HG02678 (cell line): ENCODE measurements at regions not wholly inside any gene's neighbourhood (a gene's known extent, or its start where the extent isn't known, plus 50 kb on each side); places are given as distances from the start of the nearest gene placed in this dataset.
A peak's percentile ranks its signal among the peaks of the same experiment; 100 is the strongest.

Experiments used
- ATAC-seq: cut with Tn5 transposase; IDR thresholded peaks from one replicate; pipeline ENCODE4 v1.9.1; 2021; ENCODE audit warnings: mild to moderate bottlenecking, moderate library complexity; ENCODE audit not compliant: unreplicated experiment

DNA sequence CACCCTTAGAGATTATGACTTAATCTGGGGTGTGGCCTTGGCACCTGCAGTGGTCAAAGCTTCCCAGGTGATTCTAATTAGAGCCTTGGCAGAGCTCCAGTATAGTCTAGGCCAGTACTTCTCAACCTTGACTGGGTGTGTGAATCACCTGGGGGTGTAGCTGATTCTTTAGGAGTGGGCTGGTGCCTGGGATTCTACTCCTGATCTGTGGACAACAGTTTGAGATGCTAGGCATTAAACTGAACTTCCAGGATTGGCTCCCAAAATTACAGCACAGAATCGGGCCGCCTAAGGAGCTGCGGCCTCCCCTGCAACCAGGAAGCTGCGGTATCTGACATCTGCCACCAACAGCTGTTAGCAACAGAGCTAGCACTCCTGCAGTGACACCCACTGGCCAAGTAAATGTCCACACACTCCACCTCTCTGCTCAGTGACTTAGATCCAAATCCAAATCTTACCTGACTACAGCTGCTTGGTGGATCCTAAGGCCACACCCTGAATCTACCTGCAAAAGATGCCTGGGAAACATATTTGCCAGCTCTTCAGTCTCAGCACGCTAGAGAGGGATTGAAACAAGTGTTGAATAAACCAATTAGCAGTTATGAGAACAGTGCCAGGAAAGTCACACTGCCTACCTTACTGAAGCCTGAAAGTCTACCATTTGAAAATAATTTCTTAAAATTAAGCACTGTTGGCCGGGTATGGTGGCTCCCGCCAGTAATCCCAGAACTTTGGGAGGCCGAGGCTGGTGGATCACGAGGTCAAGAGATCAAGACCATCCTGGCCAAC lies 126.7 kb downstream of the UNC5CL start:
- peak; percentile 97 for ATAC-seq

DNA sequence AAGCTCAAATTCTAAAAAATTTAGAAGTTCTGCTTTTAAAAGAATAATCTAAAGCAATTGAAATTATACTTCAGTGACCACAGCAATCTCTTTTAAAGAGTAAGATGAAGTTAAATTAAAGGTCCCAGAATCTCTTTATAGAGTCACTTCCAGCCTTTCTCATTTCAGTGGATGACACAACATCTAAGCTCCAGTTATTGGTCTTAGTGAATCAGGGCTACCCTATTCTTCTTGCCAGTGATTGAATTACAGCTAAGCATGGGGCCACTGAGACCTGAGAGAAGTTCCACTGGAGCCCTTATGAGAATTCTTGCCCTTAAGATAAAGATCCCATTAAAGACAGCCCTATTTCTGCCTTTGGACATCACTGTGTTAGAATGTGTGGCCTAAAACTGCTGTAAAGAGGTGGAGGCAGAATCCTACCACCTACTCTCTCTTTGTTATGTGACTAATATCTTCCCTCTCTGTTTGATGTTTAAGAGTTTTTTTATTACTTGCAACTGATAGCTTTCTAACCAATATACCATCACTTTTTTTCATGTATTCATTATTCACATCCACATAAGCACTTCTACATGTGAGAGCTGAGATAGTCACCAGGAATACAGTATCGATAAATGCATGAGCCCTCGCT lies 128.6 kb downstream of the UNC5CL start:
- no peak for ATAC-seq

DNA sequence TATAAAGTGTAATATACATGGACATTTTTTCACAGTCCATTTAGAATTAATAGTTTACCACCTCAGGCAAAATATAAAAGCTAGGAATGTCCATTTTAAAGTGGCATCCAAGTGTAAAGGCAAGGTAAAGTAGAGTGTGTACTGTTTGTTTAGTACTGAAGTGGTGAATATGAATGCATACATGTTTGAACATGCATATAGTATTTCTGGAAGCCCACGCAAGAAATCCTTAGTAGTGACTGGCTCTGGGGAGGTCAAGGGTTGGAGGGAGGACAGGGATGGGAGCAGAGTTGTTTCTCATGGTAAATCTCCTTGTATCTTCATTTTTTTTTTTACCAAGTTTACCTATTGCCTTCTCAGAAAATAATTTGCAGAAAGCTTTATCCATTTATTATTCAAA lies 129.2 kb downstream of the UNC5CL start:
- ATAC-seq = no peak

DNA sequence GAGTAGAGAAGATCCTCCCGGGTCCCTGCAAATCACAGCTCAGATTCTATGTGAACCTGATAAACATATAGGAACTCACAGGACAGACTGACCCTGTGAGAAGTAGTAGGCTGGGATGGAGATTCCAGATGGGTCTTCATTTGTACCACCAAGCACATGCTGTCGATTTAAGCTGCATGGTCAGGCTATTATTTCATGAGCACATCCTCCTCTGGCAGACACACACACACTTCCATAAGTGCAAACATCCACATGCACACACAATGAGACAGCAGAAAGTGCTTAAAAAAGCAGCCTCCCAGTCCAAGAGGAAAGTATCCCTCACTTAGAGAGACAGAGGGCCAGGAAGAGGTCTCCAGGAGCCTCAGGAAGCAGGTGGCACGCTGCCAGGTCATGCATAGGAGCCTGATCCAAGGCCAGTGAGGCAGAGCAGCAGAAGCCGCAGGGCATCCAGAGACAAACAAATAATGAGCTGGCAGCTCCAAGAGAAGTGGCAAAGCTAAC lies 131.8 kb downstream of the UNC5CL start:
- no peak for ATAC-seq

DNA sequence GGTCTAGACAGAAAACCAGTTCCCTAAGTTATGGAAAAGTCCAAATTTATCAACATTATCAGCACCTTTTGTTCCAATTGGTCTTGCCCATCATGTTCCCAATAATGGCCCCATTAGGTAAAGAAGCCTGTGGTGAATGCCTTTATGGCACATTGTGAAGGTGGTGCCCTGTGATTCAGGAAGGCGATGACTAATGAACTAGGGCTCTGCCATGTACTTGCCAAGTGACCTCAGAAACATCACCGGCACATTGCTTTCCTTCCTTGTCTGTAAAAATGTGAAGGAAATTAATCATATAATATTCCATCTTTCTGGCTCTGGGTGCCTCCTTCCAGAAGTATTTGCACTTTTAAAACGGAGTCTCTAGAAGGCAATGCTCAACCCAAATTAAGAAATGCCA lies 132.3 kb downstream of the UNC5CL start:
- no peak for ATAC-seq

DNA sequence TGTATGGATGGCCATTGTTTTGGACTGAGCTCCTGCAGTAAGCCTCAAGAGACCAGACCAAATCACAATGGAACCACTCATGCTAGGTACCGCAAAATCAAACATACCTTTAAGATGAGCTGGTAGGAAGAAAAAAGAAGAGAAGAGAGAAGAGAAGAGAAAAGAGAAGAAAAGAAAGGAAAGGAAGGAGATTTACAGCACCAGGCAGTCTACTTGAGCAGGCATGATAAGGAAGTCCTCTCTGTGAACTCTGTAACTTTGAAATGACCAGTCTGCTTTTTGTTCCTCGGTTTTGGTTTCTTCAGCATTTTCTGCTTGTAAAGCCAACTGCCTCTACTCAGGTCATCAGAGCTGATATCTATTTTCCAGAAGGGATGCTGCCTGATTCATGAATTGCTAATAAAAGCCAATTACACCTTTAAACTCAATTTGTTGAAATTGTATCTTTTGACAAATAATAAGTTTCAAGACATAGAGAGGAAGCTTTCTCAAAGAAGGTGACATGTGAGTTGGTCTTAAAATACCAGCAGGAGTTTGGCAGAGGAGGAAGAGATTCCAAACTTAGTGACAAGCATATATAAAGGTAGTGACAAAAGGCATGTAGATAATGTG lies 134.3 kb downstream of the UNC5CL start:
- ATAC-seq = no peak

DNA sequence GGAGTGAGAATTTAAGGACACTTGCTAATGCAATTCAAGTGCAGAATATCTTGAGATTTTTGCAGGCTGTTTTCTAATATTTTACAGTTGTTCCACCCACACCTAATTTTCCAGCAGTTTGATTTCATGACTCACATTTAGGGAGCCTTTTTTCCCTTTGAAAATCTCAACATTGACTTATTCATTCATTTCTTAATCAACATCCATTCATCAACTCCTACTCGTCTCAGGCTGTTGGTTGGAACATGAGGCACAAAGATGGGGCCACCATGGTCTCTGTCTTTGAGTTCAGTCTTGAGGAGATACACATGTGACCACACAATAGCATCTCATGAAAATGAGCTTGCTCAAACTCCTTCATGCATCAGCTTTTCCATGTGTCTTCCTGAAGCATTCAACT lies 135.6 kb downstream of the UNC5CL start:
- no peak for ATAC-seq

DNA sequence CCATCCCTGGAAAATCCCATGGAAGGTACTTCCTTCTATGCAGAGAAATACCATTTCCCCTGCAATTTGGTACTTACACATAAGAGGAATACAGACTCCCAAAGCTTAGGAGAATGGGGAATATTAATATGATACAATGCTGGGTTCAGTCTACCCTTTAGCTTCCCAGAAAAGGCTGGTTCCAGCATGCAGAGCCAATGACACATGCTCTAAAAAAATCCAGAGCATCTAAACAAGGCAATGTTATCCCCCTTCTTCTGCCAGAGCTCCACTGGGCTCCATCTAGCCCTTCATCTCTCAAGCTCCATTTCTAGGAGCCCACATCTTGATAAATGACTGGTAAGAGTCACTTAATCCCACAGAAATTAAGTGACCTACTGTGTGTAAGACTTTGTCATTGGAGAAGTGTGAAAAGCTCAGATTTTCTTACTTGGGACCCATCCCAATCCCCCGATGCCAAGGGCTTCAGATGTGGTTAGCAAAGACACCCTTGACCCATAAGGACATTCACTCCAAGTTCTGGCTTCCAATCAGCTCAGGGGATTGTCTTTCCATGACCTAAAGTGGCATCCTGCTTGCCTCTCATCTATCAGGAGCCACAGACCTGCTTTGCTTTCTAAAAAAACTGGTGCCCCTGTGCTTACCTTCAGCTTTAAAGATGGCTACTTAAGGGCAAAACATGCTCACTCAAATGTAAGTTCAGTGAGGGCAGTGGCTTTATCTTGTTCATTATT lies 137.5 kb downstream of the UNC5CL start:
- ATAC-seq = no peak

DNA sequence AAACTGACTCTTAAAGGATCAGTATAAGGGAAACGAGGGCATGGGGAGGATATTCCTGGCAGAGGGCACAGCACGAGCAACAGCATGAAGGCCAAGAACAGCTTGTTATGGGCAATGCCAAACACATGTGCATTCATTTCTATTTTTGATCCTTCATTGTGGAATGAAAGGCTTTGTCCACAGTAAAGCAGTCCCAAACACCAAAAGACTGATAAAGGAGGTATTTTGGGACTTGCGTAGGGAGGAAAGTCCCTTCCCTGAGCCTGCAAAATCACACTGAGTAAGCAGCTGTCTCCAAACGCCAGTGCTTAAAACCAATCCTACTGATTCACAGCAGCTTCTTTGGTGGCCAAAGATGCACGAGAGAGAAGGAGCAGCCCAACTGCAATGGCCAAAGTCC lies 138.2 kb downstream of the UNC5CL start:
- no peak for ATAC-seq

DNA sequence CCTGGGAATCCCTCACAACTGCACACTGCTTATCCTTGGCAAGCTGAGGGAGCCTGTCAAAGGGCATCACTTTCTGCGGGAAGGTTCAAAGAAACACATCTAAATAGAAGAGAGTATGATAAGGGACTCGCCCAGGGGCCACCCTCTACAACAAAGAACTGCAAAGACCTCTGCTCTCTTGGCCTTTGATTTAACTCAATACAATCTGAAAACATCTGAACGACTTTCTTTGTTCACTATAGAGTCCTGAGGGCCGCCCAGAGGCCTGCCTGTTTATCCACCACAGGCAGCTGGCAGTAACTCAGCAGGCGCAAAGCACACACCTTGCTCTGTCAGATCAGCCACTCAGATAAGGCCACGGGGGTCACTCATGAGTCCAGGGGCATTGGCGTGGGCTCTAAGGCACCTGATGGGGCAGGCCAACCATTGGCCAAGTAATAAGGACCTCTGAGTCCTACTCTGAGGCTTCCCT lies 139.3 kb downstream of the UNC5CL start:
- no peak for ATAC-seq

DNA sequence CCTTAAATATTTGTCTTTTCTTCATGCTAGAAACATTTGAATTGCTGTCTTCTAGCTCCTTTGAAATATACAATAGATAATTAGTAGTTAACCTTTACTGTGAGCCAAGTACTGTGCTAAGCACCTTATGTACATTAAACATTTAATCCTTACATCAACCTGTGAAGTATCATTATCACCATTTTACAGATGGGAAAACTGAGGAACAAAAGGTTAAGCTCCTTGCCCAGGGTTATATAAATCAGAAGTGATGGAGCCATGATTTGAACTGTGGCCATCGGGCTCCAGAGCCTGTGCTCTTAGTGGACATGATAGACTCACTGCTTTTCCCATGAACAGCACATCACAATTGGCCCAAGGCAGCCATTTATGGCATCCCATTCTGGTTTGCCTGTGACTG lies 140.9 kb downstream of the UNC5CL start:
- no peak for ATAC-seq

DNA sequence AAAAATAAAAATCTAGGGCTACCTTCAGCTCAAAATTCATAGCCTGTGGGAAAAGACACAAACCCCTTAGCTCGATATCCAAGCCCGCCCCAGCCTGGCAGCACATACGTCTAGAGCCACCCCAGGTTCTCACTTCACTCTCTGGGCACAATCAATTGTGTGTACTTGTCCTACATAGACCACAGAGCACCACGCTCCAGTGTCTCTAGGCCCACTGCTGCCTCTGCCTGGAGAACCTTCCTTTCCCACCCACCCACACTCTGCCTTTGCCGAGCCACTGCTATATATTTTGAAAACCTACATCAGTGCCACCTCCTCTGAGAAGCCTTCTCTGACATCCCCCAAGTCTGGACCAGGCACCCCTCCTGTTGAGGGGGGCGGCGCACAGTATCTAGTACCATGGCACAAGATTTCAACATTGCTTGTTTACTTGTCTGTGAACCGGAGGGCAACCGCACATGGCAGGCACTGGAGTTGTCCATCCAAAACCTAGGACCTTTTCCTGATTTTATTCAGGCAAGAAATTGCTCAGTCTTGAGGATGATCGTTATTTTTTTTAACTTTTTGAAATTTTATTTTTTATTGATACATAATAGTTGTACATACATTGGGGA lies 141.5 kb downstream of the UNC5CL start:
- no peak for ATAC-seq

DNA sequence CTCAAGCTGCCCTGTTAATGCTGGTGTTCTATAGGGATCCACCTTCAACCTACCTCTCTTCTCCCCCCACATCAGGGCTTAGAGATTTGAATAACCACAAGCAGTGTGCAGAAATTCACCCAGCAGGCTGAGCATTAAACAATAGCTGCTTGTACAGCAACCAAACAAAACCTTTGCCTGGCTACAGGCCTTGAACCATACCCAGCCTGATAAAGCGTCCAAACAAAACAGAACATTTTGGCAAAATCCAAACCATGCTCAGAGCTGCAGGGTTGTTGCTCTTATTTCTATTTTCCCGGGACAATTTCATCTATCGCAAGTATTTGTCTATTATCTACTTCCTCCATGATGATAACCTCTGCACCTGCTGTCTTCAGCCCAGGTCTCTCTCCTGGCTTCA lies 142.3 kb downstream of the UNC5CL start:
- no peak for ATAC-seq

DNA sequence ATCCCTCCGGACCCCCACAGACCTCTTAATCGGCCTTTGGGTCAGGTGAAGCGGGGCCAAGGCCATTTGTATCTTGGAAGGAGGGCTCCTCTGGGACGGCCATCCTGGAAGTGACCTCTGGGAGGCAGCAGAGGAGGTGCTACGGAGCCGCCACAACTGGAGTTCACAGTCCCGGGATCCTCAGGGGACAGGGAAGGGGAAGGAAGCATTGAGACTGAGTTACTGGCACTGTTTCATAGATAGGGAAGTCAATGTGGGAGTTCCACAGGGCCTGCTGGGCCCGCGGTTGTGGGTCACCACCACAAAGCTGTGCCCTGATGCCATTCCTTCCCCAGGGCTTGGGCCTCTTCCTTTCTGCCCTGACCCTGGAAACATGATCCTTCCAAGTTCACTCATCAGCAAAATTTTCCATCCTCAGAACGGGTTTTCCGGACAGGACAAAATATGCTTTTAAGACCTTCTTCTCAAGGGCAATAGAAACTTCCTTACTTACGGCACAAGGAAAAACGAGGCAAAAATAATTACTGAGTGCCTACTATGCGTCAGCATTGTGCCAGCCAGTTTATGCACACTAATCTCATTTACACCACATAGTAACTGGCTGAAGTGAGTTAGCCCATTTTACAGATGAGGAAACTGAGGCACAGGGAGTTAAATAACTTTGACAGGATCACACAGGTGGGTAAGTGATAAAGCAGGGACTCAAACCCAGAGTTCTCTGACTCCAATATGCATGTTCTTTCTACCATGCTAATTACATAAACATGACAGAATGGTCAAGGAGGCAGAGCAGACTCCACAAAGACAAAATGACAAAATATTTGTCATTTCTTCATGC lies 143.8 kb downstream of the UNC5CL start:
- ATAC-seq = no peak

DNA sequence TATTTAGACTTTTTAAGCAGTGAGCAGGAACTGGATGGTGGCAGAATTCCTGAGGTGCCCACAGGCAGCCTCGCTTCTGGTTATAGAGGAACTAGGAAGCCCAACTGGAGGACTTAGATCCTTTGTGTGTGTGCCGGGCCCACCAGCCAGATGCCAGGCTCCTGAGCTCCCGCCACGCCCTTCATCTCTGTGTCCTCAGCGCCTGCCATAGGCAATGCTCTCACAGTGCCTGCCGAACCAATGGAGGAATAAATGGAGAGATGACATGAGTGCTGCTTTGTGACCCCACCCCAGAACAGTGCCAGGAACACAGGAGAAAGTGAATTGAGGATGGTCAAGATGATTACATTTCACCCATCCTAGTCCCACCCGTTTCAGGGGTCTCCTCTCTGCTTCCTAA lies 146.0 kb downstream of the UNC5CL start:
- no peak for ATAC-seq

DNA sequence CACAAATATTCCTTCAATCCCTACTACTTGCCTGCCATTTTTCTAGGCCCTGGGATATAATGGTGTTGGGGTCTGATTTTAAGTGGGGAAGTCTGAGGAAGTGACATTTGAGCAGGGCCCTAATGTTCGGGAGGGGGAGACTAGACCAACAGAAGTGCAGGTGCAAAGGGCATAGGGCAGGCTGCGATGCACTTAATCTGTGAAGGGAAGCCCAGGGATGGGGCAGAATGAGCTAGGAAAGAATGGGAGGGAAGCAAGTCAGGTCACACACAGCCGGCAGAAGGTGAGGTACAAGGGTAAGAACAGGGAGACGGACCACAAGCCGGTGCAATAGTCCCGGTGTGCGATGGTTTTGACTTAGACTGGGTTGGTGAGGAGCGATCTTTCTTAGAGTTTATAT lies 146.8 kb downstream of the UNC5CL start:
- no peak for ATAC-seq

DNA sequence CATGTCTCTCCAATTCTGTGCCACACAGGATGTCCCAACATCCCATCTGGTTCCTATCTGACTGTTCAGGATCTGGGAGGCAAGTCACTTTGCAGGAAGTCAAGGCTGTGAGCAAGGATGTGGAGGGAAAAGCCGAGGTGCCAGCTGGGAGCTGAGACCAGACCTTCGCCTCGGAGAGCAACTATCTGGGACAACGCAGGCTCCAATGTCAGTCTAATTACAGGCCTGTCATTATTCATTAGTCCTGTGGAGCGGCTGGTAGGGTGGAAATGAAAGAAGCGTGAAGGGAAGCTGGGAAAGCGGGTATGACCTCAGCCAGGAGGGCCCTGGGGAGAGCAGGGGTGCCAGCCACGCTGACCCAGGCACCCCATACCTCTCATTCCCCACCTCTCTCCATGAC lies 147.3 kb downstream of the UNC5CL start:
- ATAC-seq = no peak

DNA sequence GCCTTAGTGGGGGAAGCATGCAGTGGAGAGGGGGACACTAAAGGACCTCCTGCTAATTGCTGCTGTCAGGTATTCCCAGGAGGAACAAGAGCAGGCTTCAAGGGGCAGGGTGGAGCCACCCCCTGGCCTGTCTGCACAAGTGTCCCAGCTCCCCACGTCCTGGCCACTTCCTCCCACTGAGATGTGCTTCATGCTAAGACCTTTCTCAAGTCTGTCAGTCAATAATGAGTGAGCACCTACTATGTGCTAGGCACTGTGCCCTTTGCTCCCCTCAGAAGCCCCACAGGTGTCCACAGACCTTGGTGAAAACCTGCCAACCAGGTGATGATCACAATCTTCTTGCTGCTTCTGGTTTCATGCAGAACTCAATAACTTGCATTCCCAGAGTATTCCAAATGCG lies 147.9 kb downstream of the UNC5CL start:
- no peak for ATAC-seq

DNA sequence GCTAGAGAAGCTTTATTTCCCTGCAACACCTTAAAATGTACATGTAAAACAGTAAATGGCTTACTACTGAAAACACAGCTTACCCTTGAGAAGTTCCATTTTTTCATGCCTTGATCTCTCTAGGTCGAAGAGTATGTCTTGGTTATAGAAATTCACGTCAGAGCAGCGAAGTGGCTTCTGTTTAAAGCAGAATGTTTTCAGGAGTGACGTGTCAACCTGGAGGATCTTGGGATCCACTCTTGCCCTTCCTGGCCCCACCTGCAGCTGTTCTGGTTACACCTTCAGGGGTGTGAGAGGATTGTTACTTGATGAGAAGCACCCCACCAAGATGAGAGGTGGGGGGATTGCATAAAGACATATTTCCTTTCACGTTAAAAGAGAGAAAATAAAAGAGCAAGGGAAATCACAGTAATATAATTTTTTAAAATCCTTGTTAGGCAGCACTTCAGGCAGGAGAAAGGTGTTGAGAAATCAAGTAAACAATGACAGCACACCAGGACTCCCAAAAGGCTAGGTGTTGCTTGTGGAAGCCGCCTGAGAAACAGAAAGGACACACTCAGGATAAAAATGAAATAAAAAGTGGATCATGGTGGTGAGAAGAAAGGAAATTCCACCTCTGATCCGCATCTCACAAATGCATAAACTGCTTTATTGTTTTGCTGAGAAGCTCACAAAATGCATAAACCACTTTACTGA lies 149.7 kb downstream of the UNC5CL start:
- no peak for ATAC-seq
